Amniotic stem cell (primary cell): ENCODE measurements at regions not wholly inside any gene's neighbourhood (a gene's known extent, or its start where the extent isn't known, plus 50 kb on each side); places are given as distances from the start of the nearest gene placed in this dataset.
"Not testable (repeated sequence)": the region's sequence is repeated elsewhere in the genome, so short reads cannot be mapped to it uniquely, and the experiment has no call there.

Source experiments
- DNase-seq: peaks from one replicate; lab custom pipeline; 2025; lab: John Stamatoyannopoulos, UW

GRCh38 chr5:89081360-89081759 lies 198.4 kb upstream of the MEF2C start:
- DNase-seq: no peak

DNA sequence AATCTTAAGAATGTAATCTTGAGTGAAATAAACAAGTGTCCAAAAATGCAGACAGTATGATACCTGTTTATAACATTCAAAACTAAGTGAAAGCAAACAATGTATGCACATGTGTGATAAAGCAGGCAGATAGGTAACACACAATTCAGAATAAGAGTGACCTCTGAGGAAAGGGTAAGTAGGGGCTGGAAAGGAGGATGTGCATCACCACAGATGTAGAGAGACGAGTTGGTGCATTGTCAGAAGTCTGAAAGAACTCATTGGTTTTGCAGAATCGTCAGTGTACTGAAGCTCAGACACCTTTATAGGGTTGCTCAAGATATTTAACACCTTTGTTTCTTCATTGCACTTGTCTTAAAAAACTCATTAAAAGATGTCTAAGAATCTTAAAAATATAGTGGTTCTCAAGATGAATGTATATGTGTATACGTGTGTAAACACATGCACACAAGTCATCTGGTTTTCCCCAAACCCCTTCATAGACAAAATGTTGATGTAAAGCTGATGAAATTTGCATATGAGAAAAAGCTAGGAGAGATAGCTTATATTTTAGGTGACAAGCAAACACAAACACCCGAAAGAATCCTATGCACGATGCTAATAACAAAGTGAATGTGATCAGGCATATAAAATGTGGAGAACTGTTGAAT lies 197.6 kb upstream of the MEF2C start:
- no peak for DNase-seq

DNA sequence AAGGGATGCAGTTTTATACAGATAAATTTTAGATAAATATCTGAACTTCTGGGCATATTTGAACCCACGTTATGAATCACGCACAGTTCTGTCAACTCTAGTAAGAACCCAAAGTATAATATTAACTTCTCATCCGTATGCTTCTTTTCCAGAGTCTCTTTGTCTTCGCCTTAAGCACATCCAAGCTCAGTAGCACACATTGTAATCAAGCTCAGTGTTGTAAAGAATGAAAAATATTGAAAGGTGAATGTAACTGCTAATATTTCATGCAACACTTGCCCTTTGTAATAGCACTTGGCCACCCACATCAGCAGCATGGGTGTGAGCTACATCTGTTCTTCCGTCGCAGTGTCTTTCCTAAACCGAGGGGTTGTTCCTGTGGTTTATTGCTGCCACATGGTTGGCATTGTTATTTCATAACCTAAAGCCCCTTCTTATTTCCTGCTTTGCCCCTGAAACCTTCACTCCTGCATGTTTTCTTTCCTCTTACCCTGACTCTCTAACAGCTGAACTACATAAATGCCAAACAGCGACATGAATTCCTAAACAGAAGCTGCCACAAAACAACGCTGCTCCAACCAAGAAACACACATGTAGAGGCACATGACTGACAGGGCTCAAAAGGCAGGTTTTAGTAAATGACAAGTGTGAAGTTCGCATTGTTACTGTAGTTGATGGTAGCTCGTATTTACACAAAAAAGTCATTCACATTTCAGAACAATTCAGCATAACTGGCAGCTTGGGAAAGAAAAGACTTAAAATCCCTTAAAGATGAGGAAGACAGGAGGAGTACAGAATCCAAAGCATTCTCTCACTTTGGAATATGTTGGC lies 190.1 kb upstream of the MEF2C start:
- no peak for DNase-seq

DNA sequence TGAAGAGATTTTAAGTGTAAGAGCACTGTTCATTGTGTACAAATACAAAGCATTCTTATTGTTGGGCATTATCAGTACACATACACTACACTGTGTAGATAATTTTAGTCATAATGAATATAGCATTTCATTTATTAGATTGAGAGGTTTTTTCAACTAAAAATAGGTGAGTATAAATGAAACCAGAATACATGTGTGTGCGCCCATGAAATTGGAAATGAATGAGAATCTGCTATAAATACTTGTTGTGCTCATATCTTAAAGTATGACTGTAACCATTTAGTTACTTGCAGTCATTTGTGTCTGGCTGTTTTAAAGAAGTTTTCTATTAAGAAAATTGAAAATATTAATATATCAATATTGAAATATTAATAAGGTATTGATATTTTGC lies 189.0 kb upstream of the MEF2C start:
- no peak for DNase-seq

DNA sequence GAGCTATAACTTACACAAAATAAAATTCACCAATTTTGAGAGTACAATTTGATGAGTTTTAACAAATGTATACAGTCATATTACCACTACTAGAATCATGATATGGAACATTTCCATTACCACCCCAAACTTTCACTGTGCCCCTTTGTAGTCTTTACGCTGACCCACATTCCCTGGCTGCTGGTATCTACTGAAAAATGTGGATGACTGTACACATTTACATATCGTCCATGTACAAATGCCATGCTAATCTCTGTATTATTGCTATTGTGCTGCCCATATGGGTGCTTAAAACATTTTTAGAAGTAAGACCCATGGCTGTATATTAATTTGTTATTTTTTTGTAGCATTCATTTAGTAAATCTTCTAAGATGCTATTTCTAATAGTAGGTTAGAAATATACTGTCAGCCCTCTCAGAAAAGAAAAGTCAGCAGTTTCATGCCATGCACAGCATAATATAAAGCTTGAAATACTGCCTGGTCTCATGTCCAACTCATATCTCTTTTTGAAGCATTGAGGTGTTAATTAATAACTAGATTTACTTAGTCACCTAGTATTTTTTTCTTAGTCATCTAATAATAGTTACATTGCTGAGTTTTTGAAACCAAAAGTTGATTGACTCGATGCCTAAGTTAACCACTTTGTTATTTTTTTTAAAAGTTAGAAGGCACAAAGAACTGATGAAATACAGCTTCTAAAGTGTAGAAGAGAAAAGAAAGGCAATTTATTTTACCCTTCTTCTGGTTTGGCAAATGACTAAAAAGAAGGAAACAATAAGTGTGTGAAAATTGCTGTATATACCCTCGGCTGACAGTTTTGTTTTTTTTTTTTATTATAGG lies 188.3 kb upstream of the MEF2C start:
- no peak for DNase-seq

GRCh38 chr5:89069591-89069990 lies 186.6 kb upstream of the MEF2C start:
- DNase-seq: no peak

GRCh38 chr5:89067362-89067761 lies 184.4 kb upstream of the MEF2C start:
- DNase-seq: no peak

GRCh38 chr5:89065919-89066318 lies 182.9 kb upstream of the MEF2C start:
- DNase-seq: no peak

DNA sequence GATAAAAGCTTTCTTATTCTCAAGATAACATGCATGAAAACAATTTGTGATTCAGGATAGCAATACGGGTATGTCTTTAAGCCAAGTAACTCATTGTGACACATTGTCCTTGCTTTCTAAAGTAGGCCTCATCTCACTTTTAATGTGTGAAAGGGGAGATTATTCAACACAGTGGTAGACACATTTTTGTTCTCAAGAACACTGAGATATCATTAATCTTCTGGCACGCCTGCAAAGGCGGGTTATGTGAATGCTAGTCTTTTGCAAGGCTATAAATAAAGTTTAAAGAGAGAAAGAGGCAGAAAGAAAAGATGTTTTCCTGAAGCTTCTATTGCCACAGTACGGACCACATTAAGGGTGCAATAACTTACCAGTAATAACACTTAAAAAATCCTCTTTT lies 181.8 kb upstream of the MEF2C start:
- DNase-seq: no peak

DNA sequence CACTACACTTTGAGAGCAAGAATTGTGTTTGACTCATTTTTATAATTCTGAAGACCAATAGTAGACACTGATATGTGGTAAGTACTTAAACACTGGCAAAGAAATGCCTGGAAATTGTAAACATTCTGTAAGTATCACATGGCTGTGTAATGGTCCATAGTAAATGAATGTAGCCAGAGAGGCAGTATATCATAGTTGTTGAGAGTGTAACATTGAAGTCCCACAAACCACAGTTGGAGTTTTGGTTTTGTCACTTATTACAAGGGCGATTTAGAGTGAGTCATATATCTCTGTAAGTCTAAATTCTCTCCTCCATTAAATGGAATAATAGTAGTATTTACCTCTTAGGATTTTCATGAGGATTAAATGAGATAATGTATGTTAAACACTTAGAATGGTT lies 181.1 kb upstream of the MEF2C start:
- no peak for DNase-seq

DNA sequence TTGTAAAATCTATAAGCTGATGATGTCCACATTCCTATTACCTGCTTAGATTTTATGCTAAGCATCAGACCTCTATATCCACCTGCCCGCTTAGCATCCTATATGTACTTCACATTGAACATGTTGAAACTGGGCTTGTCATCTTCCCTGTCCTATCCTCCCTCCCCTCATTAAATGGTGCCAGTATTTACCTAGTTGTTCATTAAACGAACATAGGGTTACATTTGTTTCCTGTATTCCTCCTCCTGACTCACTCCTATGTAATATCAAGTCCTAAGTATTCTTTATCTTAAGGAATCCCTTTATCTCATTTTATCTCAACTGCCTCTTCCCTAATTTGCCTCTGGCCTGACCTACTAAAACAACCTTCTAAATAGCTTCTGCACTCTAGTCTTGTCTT lies 177.8 kb upstream of the MEF2C start:
- DNase-seq: no peak

- DNase-seq: no peak
Measured at GRCh38 chr5:89059274-89059673, 176.3 kb upstream of the MEF2C start.

- no peak for DNase-seq
Measured at GRCh38 chr5:89055695-89056085, 172.7 kb upstream of the MEF2C start.

- no peak for DNase-seq
Measured at GRCh38 chr5:89055015-89055694, 172.2 kb upstream of the MEF2C start.

DNA sequence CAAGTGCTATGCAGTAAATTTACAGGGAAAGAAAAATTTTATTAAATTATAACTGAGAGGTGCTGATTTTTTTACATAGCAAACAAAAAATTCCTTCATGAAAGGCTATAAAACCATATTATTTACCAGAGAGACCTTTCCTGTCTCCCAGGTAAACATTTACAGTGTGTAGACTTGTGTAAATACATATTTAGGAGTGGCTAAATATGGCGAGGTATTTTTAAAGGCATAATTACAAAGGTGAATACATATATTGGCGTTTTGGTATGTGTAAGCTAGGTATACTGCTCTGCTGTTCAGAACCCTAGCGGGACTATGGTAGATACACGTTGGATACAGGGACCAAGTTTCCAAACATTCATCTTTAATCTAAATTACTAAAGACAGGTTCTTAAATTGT lies 170.6 kb upstream of the MEF2C start:
- no peak for DNase-seq

DNA sequence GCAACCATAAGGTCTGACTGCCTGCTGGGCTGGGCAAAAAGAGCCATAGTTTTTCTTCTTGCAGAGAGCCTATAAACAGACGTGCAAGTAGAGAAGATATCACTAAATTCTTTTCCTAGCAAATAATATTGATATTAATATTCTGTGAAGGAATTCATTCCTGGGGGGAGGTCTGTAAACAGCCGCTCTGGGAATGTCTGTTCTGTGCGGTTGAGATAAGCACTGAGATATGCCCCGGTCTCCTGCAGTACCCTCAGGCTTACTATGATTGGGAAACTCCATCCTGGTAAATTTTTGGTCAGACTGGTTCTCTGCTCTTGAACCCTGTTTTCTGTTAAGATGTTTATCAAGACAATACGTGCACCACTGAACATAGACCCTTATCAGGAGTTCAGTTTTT lies 167.1 kb upstream of the MEF2C start:
- DNase-seq: not testable (repeated sequence)

GRCh38 chr5:89047571-89047970 lies 164.6 kb upstream of the MEF2C start:
- DNase-seq: no peak

GRCh38 chr5:89045216-89045615 lies 162.2 kb upstream of the MEF2C start:
- no peak for DNase-seq

DNA sequence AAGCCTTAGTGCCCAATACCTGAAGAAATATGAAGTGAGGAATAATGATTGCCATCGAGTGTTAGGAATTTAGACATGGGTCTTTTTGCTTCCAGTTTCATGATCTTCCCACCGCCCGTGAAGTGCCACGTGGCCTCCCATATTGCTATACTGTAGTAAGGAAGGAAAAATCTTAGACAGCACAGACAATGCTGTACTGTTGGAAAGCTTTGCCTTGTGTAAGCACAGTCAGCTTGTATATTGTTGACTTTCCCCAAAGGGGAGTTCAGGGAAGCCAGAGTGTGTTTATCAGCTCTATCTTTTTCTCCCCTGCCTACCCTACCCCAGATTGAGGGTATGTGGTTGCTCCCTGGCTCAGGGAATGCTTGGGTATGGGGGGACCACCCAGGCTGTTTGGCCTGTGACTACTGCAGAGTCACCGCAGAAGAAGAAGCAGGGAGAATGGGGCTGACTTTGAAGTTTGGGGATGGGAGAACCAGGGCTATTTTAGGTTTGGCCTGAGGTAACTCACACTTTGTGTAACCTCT lies 161.8 kb upstream of the MEF2C start:
- DNase-seq: no peak

DNA sequence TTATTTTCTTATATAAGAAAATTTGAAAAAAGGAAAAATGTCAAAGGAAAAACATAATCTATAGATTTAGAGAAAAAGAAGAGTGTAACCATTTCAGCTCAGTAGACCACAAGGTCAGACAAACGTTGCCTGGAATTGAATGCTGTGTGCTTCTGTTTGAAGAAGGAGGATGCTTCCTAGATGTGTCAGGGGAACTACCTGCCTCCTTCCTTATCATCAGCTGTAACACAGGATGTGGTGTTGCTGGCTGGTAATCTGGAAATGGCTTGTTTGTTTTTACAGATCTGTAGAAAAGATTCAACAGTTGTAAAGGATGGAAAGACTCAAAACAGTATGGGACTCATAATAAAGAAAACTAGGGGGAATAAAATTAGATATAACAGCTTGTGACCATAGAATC lies 160.7 kb upstream of the MEF2C start:
- no peak for DNase-seq

GRCh38 chr5:89042746-89043145 lies 159.8 kb upstream of the MEF2C start:
- no peak for DNase-seq

DNA sequence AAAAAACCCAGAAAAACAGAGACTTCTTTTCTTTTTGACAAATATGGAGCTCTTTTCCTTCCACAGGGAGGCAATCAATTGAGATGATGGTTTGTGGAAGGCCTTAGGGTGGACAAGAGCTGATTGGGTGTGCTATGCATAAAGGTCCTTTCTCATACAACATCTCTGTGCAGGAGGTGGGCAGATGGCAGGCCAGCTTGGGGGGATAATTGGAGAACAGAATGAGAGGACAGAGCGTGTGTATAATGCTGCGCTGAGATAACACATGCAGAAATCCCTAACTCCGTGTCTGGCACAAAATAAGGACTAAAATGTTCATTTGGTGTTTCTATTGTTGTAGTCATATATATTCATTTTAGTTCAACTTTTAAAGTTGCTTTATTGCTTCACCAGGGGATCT lies 159.0 kb upstream of the MEF2C start:
- no peak for DNase-seq
